ENCODE measurements at regions not wholly inside any gene's neighbourhood (a gene's known extent, or its start where the extent isn't known, plus 50 kb on each side); places are given as distances from the start of the nearest gene placed in this dataset.

DNA sequence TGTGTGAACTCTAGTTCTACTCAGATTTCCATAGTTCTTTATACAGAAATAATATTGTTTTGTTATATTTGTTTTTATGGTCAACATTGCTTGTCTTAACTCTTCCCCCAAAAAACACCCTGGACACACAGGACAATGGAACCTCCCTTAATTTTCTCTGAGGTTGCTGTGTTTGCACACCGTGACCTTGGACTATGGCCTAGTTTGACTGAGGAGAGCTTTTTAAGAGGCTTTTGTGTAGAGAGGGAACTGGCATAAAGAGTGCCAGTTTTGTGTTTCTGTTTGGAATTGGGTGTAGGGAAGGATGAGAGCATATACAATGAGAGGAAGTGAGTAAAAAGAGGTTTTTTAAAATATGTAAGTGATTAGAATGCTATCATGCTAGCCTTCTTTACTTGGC is 101.1 kb upstream of the MEF2C start:
- DNase-seq, result no peak

DNA sequence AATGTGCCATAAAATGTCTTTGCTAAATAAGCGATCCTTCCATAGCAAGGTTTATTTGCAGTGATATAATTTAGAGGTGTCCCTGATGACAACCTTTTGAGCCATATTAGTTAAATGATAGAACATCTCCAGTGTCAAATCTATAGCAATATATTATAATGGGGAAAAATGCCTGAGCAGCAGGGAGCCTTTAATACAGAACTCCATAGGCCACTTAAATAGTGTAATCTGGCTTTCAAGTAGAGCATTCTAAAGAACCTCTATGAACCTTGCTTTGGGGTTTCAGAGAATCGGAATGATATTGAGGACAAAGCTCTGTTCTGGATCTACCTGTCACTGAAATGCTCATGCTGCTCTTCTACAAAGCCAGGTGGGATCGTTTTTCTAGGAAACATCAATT is 96.7 kb upstream of the MEF2C start:
- DNase-seq, result no peak

DNA sequence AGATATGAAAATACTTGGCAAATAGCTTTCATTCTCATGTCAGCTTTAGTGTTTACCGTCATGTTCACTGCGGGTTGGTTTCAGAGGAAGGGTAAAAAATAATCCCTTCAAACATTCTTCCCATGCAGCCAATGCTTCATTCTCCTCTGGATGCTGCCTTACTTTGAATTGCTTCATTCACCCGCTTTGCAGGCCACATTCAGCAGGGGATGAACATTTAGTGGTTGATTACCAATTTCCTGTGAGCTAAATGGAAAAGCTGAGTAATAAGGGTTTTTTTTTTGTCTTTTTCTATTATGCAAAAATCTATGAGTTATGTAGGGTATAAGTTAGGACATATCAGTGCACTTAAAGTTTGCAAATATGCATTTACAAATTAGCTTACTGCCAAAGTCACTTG is 96.3 kb upstream of the MEF2C start:
- DNase-seq, result no peak

DNA sequence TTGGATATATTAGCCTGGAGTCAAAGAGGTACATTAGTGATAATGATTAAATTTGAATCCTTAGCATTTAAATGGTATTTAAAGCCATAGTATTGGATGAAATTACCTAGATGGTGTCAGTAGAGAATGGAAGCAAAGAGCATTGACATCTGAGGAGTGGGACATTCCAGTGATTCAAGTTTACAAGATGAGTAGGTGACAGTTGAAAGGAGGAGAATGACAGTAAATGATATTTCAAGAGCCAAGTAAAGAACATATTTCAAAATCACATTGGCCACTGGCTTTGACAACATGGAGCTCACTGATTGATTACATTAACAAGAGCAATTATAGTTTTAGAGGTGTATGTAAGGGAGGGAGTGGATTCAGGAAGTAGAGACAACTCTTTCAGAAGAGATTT is 93.9 kb upstream of the MEF2C start:
- DNase-seq, result no peak

DNA sequence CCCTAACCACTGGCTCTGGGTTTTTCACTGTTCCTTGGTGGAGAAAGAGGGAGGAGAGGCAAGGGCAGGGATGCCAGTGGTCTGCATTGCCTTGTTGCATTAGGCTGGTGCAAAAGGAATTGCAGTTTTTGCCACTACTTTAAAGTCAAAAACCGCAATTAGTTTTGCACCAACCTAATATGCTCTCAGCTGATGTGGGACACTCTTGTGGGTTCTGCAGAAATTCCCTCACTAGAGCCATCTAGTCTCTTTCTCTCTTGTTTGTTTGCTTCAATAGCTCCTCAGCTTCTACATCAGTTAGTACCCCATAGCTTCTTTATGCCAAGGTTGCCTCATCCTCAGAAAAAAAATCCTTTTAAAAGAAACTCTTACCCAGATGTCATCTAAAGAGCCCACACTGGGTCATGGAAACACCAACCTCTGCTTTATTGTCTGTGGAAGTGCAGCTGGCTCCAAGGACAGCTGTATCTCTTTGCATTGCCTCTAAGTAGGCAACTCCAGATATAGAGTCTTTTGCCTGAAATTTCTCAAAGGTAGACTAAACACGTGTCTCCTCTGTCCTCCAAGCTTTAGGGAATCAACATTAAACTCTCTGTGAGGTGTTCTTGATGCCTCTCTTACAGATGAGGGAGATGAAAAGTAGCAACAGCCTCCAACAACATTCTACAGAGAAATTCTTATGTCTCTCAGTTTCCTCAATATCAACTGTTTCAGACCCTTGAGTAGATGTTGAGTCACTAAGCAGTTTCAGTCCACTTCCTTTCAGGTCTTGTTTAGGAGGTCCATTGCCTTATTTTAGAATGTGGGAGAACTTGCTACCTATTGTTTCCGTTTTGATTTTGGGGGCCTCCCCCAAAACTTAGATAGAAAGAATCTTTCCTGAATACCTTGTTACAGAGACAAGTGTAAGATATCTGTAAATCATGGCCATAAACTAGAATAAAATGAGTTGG is 84.9 kb upstream of the MEF2C start:
- DNase-seq, result no peak

DNA sequence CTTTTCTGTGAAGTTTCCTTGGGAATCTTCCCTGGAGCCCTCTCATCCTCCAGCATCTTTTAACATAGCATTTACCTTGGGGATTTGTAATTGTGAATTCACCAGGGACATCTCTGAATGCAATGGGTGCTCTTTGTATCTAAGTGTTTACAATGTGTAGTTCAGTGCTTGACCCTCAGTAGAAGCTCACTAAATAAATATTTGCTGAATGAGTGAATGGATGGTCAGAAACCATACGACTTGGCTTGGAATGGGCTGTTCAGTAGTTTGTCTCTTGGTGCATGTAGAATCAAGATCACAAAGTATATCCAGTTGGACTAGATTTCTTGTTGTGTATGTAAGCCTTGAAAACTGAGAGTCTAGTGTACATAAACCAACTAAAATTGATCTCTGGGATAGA is 81.8 kb upstream of the MEF2C start:
- no peak for DNase-seq

DNA sequence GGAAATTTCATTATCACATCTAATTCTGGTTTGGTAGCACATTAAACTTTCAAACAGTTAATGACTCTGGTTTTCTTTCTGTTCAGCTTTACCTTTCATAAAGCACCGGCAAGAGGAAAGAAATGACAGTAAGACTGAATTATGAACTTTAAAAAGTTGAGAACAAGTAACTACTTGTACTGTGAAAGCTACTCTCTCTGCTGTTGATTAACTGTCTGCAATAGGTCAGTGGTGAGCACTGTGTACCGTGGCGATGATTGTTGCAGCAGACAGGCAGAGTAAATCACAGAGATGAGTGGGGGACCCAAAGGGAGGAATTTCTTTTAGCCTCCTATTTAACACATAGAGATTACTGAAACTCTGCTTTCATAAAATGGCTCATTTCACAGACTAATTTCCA is 74.0 kb upstream of the MEF2C start:
- DNase-seq, result no peak

DNA sequence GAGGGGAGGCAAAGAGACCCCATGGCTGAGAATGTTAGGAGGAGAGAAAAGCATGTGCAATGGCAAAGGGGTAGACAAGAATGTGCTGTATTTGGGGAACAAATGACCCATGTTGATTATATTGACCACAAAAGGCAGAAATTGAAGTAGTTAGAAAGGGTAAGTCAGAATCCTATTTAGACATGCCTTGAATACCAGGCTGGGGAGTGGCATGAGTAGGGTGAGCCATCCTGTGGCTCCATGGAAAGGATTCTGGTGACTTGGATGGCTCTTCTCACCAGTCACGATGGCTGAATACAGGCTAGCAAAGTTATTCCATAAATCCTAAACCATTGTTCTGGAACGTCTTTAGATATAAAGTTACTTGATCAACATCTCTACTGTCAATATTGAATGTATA is 73.4 kb upstream of the MEF2C start:
- no peak for DNase-seq

DNA sequence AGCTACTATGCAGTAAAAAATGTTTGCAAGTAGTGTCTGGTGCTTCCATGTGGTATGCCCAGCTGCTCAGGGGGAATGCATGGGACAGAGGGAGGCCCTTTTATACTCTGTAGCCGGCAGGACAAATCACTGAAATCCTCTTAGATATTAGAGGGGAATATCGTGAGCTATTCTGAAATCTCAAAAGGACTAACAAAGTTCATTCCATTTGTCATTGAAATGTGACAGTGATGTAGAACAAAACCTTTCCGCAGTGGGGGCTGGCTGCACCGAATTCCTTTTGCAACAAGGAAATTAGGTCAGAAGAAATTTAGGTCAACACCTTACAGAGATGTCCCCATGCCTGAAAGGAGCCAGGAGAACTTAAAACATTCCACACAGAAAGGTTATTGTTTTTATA is 72.4 kb upstream of the MEF2C start:
- DNase-seq, result no peak

DNA sequence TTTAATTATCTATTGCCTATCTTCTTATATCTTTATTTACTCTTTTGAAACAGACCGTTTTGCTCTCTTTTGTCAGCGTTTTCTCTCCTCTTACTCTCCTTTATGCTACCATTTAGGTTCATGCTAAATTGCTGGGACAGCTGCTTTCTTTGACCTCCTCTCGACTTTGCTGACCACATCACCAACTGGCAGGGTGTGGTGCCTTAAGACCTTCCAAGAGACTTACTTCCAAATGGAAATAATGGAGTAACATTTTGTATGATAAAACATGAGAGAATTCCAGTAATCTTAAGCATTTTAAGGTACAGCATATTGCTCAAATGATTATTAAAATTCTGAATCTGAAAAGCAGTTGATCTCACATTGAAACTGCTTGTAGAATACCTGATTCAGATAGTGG is 71.5 kb upstream of the MEF2C start:
- DNase-seq, result no peak

DNA sequence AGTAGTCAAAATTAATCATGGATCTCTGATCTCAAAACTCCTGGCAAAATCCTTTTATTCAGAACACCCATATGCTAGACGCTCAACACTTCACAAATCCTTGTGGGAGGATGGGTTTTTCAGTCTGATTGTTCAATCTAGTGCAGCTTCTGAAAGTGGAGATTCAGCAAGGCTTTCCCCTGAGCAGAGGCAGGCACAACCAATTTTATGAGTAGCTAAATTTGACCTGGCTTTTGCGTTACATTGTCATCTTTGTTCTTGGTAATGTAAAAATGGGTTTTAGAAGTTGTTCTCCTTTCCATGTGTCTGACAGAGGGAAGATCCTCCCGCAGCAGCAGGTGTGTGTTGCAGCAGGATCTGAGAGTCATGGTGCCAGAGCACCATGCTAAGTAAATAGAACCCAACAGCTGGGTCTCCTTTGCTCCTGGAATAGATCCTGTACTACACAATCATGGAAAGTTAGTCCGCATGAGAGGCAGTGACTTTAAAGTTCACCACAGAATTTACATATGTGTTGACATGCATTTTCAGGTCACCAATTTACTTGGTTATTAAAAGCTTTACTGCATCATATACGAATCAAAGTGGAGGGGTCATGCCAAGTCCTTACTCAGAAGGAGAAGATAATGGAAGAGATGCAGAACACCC is 70.1 kb upstream of the MEF2C start:
- DNase-seq, result no peak

DNA sequence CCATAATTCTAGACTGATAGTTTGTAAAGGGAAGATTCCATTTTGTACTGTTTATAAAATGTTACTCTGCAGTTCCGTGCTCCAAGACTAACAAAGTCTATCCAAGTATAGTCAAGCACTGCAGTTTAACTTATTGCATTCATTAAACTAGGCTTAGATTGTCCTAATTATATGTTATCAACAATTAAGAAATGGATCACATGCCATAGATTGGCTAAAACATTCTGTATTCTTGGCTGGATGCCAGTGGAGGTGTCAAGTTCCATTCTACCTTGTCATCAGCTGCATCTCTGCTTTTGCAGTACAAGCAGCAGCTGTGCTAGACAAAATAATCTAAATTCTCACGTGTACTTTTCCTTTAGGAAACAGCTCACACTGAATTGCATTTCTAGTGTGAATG is 69.4 kb upstream of the MEF2C start:
- no peak for DNase-seq

DNA sequence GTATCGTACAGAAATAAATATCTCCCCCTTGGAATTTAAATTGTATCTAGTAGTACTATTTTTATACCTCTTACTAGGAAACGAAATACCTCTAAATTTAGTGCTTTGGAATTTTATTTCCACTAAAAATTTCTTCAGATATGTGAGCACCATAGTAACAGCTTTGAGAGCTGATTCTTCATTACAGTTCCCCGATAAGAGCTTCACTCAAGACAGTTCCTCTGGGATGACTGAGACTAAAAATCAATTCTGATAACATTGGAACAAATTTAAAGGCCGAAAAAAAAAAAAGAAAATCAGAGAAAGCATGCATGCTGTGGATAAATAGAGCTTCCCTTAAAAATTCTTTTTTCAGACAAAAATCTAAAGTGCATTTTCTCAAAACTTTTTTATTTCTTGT is 68.5 kb upstream of the MEF2C start:
- no peak for DNase-seq

DNA sequence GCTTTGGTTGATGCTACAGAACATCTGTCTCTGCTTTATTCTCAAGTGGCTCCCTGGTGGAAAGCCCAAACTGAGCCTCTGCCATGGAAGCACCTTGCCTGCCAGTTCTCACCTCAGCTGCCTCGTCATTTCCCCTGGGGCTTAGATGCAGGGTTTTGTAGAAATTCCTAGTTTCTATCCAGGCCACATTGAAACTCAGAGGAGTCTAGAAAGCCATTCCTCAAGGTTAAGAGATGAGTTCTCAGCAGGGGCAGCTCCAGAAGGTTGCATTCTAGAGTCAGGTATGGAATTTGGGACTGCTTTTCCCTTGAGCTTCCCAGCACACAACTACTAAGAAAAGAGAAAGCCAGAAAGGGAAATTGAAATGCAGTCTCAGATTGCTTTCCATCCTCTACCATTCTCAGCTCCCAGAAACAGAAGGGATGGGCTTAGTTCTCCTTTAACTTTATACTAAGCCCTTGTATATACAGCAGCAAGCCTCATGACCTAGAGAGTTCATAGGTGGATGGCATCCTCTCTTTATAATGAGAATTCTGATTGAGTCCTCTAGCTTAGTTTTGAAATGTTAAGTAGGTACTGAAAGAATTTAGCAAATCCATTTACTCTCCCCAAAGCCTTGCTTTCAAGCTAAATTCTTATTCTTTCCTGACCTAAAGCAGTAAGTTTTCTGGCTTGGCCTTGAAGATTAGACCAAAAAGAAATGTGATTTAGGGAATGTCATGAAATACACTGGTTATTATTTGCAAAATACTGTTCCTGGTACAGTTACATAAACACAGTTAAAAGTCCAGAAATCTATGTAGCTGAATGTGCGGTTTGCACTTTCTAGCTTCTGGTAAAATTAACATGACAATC is 66.0 kb upstream of the MEF2C start:
- no peak for DNase-seq

DNA sequence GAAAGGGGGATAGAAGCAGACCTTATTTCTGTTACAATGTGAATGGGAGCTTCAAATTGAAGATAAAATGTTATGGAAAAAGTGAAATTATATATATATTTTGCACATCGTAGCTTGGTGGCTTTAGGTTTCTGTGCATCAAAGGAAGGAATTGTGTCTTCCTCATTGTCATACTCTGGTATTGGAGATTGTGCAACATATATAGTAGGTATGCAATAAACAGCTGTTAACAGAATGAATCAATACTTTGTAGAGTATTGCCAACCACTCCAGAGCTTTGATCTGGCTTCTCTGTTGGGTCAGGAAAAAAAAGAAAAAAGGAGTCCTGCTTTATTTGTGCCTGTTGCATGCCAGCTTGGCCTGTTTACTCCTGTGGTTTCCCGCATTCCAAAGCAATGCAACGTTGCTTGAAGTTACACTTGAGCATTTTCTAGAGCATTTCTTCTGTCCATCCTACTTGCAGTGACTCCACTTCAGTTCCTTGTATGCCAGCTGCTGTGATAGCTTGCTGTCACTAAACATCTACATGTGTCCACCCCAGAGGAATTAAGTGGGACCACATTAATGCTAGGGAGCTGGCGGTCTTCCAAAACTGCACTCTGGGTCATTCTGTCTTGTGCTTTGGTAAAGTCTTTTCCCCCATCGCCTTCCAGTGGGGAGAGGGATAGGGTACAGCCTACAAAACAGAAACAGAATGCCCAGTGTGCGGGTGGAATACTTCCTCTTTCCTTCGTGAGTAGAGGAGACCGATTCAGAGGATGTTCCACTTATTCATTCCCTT is 62.0 kb upstream of the MEF2C start:
- no peak for DNase-seq

DNA sequence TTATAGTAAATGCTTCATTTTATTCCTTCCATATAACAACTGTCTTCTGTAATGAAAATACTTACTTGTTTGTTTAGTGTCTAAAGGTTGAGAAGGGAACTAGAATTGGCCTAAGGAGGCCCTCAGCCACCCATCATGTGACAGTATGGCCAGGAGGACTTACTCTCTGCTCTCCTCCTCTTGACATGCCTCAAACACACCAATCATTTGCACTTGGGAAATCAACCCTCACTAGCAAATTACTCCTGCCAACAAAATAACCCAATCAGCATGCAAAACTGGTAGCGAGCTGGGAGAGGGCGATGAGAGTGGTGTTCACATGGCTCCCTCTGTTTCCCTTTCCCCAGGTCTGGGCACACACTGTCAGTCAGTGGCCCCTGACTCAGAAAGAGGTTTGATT is 58.6 kb upstream of the MEF2C start:
- no peak for DNase-seq

DNA sequence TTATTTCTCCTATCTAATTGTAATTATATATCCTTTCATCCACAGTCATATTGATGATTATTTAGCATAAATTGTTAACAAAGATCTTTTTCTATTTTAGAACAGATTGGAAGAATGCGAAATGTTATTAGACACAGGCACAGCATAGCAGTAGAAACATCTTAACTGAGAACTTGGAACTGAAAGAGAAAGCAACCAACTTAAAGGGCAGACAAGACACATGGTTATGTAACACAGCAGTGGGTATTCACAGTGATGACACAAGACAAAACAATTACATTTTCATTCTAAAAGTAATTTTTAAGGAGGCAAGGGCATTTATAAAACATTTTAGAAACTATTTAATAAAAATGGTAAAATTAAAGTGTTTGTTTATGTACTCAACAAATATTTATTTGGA is 57.7 kb upstream of the MEF2C start:
- DNase-seq, result no peak

DNA sequence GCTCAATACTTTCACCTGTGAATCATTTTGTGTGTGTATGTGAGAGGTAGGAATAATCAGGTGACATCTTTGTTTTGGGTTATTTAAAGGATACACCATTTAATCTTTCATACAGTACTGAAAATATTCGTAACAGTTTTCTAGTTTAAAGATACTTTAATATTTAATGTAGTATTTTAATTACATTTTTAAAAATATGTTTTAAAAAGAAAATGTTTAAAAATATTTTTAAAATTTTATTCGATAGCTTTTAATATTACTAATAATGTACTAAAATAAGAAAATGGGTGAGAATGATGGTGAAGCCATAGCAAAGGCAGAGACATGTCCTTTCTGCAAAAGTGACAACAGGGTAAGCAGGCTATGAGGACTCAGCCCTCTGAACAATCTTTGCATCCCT is 56.3 kb upstream of the MEF2C start:
- no peak for DNase-seq

DNA sequence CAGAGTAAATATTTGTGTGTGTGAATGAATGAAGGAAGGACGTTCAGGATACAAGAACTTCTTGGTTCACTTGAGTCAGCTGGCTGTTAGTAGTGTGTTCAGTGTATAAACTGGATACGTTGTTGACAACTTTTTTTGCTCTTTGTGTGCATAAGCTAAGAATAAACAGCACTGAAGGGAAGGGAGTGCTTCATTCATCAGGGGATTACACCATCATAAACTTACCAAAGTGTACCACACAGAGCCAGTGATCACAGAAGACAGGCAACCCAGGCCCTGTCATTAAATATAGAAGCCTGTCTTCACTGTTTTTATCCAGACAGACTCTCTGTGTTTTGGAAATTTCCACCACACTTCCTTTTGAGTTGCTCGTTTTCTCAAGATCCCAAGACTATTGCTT is 55.5 kb upstream of the MEF2C start:
- DNase-seq, result no peak

DNA sequence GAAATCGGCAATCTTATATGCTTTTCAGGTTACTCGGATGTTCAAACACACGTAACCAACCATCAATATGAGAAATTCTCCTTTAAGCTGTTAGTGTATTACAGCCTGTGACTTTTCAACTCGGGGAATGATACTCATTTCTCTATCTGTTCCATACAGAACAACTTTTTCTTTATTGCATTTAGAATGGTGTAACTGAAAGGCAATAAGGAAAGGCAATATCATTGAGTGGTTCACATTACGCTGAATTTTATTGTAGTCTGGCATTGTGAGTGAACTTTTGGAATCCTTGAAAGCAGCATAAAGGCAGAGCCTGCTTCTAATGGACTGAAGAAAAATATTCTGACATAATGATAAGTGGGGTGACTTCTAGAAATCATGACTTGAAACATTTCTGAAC is 54.4 kb upstream of the MEF2C start:
- no peak for DNase-seq

DNA sequence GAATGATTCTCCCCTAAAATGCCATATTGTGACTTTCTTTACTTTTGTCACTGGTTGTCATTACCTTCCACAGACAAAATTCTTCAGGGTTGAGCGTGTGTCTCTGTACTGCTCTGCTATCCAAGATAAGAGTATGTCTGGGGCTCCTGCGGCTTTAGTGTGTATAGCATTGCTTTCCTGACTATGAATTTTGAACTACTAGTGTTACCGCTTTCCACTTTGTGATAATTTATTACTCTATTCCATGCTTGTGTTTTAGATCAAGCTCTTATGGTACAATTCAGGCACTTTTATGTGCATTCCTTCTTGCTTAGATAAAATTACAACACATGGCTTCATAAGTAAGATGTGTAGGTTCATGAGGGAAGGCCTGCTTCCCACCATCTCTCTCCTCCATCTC is 51.5 kb upstream of the MEF2C start:
- DNase-seq, result no peak
